Pons (tissue), 1 donor: ENCODE measurements at regions not wholly inside any gene's neighbourhood (a gene's known extent, or its start where the extent isn't known, plus 50 kb on each side); places are given as distances from the start of the nearest gene placed in this dataset.
"Not testable (repeated sequence)": the region's sequence is repeated elsewhere in the genome, so short reads cannot be mapped to it uniquely, and the experiment has no call there.

Experiments
- DNase-seq: peaks from one replicate; pipeline ENCODE4 v3.0.0-alpha.2; 2016; ENCODE audit warnings: low spot score

GRCh38 chr10:38209332-38209731, 115.2 kb downstream of the ZNF37A start:
- no peak for DNase-seq

DNA sequence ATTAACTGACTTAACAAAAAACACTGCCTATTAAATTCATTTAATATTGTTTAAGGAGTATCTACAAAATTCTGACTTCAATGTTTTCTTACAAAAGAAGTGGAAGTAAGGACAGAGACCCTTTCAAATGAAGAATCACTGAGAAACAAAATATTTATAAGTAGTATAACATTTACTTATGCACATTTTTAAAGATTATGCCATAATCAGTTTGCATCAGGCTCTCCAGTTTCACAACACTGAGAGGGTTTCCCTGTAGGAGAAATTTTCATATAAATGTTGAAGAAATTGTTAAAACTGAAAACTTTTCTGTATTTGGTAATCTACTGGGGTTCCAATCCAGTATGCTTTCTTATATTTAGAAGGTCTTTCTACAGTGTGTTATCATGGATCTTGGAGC, 115.6 kb downstream of the ZNF37A start:
- DNase-seq: not testable (repeated sequence)

- DNase-seq: no peak
These were observed 118.3 kb downstream of the ZNF37A start for GRCh38 chr10:38212460-38212859.

DNA sequence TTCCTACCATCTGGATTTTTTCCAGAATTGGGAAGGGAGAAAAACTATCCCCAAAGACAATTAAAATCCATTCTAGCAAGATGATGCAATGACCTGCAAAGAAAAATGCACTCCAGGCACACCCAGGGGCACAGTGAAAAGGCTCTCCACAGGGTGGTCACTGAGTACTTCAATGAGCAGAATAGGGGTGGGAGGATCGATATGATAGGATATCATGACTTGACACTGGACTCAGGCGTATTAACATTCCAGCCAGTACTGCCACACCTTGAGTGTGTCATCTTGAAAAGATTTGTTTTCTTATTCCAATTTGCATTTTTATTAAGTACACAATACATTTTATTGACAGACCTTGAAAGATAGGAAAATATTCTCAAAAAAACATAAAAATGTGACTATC, 132.2 kb downstream of the ZNF37A start:
- DNase-seq: no peak

DNA sequence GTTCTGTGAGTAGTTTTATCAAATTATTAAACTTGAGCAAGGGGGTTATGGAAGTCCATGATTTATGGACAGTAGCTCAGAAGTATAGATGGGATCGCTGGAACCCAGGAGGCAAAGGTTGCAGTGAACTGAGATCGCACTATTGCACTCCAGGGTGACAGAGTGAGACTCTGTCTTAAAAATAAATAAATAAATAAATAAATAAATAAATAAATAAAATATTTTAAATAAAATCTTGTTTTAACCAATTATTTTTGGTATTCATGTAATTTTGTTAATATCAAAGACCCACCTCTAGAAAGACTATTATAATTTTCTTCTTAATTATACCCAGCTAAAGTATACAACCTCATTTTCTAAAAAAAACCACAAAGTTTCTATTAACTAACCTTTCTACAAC, 134.3 kb downstream of the ZNF37A start:
- DNase-seq: no peak

GRCh38 chr10:38238479-38238878, 144.3 kb downstream of the ZNF37A start:
- not testable (repeated sequence) for DNase-seq

DNA sequence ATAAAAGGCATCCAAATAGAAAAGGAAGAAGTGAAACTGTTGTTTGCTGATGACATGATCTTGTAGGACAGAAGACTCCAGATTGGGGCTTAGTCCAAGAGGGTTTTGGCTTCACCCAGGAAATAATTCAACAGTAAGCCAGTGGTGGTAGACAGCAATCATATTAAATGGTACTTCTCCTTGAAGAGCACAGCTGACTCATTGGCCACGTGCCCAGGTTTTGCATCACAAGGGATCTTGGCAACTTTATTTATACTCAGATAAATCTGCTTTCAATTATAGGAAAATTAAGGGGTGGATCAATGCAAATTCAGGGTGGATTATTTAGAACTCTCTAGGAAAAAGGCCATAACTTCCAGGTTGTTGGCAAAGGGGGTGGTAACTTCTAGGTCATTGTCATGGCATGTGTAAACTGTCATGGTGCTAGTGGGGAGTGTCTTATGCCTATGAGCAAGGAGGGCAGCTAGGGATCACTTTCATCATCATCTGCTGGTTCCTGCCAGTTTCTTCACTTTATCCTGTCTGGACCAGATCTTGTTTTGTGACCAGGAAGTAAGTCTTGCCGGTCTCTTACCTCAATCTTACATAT, 148.0 kb downstream of the ZNF37A start:
- not testable (repeated sequence) for DNase-seq

- DNase-seq: not testable (repeated sequence)
These were observed 154.0 kb downstream of the ZNF37A start for GRCh38 chr10:38248113-38248512.

DNA sequence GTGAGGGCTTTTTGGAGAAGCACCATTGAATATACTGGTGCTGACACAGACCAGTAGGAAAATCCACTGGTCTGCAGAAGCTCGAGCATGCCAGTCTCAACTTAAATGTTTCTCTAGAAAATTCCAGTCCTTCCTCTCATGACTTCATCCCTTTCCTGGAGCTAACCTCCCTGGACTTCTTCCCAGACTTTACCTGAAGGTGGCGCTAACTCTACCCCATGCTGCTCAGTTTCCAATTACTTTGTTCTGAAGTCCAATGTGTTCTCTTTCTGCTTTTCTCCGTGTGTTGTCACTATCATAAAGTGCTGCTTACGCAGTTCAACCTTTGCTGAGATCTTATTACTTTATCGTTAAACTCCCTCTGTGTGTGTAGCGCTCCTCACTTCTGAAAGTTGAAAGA, 158.4 kb downstream of the ZNF37A start:
- DNase-seq: not testable (repeated sequence)

DNA sequence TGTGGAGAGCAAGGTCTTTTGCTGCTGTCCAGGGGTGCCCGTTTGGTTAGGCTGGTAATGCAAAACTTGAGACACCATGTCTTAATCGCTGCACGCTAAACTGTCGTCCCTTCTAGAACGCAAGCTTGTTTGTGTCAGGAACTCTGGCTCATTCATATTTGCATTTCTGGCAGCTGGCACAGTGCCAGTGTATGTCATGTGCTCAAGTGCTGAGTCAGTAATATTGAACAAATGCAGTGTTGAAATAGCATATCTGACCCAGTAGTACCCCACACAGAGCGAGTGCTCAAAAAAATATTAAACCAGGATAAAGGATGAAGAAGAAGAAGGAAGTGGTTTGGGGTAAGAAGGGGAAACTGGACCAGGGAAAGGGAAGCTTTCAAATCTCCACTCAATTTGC, 173.4 kb downstream of the ZNF37A start:
- DNase-seq: not testable (repeated sequence)

DNA sequence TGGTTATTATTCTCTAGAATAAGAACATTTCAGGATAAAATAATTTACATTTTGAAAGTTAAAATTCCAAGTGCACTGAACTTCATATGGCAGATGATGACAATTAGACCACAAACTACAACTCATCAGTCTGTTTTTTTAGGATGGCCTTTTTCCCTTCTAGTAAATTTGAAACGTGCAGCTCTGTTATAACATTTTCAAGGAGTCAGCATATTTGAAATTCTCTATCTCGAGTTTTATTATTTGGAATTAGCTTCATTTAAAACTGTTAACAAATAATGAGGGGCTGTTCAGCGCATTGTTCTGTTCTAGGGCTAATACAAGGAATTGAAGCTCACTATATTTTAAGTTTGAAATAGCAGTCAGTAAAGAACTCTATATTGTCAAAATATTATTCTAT, 176.9 kb downstream of the ZNF37A start:
- DNase-seq: not testable (repeated sequence)

GRCh38 chr10:38274879-38275278, 180.7 kb downstream of the ZNF37A start:
- DNase-seq: not testable (repeated sequence)

GRCh38 chr10:38292560-38292959, 198.4 kb downstream of the ZNF37A start:
- not testable (repeated sequence) for DNase-seq

- DNase-seq: not testable (repeated sequence)
These were observed 216.0 kb downstream of the ZNF37A start for GRCh38 chr10:38310111-38310510.

- DNase-seq: not testable (repeated sequence)
These were observed 221.1 kb downstream of the ZNF37A start for GRCh38 chr10:38315090-38315805.

DNA sequence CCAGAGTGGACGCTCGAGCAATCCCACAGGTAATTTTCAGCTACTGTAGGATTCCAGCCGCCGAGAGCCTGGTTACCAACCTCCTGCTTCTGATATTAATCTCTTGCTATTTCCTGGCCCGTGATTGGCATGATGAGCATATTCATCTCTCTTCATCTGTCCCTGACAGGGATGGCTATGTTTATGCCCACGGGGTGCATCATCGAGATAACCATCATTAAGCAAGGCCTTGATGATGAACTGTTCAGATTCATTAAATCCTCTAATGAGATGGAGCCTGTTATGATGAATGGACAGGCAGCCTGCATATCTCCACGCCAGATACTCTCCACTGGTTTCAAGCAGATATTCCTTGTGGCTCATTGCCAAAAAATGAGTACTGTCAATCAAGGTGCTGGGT, 227.3 kb downstream of the ZNF37A start:
- DNase-seq: not testable (repeated sequence)

GRCh38 chr10:38330306-38330705, 236.2 kb downstream of the ZNF37A start:
- not testable (repeated sequence) for DNase-seq

DNA sequence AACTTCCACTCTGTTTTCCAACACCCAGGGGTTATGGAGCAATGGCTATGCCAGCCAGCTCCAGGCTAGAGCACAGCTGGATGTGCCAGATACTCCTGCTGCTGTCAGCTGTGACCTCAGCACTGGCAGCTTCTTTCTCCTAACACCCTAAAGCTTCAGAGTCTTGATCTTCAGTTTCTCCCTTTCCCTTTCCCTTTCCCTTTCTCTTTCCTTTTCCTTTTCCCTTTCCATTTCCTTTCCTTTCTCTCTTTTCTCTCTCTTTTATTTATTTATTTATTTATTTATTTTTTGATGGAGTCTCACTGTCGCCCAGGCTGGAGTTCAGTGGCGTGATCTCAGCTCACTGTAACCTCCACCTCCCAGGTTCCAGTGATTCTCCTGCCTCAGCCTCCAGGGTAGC, 237.0 kb downstream of the ZNF37A start:
- not testable (repeated sequence) for DNase-seq

DNA sequence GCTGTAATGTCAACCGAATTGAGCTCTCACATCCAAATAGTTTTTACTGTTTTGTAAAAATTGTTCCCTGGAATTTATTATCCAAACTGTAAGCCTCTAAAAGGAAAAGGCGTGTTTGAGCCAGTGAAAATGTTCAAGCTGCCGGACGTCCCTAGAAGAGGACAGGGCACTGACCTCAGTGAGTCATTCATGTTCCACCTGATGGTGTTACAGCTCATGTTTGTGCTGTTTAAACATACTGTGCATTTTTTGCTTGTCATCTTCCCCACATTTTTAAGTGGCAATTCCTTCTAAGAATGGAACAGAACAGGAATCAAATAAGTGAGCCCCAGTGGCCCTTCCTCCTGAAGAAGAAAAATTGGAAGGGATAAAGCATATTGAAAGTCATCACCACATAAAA, 239.6 kb downstream of the ZNF37A start:
- DNase-seq: not testable (repeated sequence)

DNA sequence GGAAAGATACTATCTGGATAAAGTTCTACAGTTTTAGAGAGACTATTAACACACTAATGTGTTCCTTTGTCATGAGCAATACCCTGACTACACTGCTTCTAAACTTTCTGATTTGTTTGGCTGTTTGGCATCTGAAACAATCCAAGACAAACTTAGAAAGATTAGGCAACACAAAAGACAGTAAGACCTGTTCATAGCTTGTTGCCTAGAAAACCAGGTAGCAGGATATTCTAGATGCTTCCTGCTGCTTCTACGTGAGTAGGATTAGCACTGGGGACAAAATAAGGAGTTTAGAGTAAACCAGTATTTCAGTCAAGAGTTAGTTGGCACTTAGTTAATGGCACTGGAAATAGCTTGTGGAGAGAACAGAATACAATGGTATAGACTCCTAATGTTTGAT, 256.5 kb downstream of the ZNF37A start:
- not testable (repeated sequence) for DNase-seq

DNA sequence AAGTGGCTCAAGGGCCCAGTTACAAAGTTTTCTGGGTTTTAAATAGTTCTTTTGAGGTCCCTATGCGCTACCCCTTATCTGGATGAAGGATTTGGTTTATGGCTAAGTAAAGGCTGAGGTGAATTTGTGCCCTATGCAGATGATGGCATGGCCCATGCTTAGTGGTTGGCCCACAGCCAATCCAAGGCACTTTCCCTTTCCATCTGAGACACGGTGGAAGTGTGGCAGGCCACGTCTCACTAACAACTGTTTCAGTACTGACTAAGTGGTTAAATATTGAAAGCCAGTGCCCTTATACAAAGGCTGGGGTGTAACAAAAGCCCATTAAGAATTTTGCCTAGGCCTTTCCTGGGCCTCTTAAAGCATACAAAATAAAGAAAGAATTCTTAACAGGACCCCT, 260.3 kb downstream of the ZNF37A start:
- not testable (repeated sequence) for DNase-seq

- DNase-seq: peak; percentile 83
These were observed 261.9 kb downstream of the ZNF37A start for GRCh38 chr10:38355911-38356526.

DNA sequence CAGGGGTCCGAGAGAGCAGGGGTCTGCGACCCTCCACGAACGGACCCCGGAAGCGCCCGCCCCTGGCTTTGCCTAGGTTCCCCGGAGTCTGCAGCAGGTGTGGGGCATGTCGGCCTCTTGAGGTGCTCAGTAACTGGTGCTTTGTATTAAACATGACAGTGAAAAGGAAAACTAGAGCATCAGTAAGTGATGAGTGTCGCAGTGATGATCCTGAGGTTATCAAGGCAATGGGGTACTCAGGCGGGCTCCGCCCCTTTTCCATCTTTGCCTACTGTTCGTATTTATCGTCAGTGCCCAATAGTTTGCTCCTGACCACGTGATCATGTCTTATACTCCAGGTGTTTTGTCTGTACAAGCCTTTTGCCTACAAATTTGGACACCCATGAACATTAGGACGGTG, 262.4 kb downstream of the ZNF37A start:
- peak; percentile 43 for DNase-seq
